CD14-positive monocyte (primary cell): ENCODE measurements at regions not wholly inside any gene's neighbourhood (a gene's known extent, or its start where the extent isn't known, plus 50 kb on each side); places are given as distances from the start of the nearest gene placed in this dataset.

Experiments
- DNase-seq, 3 donors: peaks; one replicate each; pipeline ENCODE4 v3.0.0-alpha.2; 2011 to 2022
- H2AFZ ChIP-seq: 2 replicates; pipeline ENCODE4 v1.6.0; 2012; ENCODE audit warnings: mild to moderate bottlenecking, low read depth, low read length, inconsistent platforms; ENCODE audit not compliant: insufficient read depth, poor library complexity, severe bottlenecking
- H3K27ac ChIP-seq, 2 donors: 1 replicate in 1 of 2; 2 replicates in 1 of 2; pipeline ENCODE4 v1.5.1; 2012 to 2013; ENCODE audit warnings: low read length in 2 of 2, control low read depth in 1 of 2, inconsistent platforms in 1 of 2, low read depth in 1 of 2, mild to moderate bottlenecking in 1 of 2
- H3K27me3 ChIP-seq, 2 donors: one replicate each; pipeline versions ENCODE4 v1.6.0 to v1.6.1; 2011 to 2013; ENCODE audit warnings: low read length in 2 of 2; ENCODE audit not compliant: control insufficient read depth in 2 of 2, insufficient read depth in 2 of 2
- H3K36me3 ChIP-seq, 2 donors: replicated peaks in 1 of 2; 1 replicate in 1 of 2; 2 replicates in 1 of 2; pipeline versions ENCODE4 v1.5.1 to v1.6.1; 2012 to 2013; ENCODE audit warnings: low read length in 2 of 2, control low read depth in 1 of 2, inconsistent platforms in 1 of 2, mild to moderate bottlenecking in 1 of 2; ENCODE audit not compliant: insufficient read depth in 2 of 2, control insufficient read depth in 1 of 2
- H3K4me1 ChIP-seq, 2 donors: 1 replicate in 1 of 2; 2 replicates in 1 of 2; pipeline versions ENCODE4 v1.5.1 to v1.6.1; 2012 to 2013; ENCODE audit warnings: low read length in 2 of 2, control low read depth in 1 of 2, inconsistent platforms in 1 of 2, mild to moderate bottlenecking in 1 of 2, moderate library complexity in 1 of 2; ENCODE audit not compliant: insufficient read depth in 2 of 2, control insufficient read depth in 1 of 2
- H3K4me2 ChIP-seq: replicated peaks from 2 replicates; pipeline ENCODE3; 2012; ENCODE audit warnings: low read length, moderate library complexity, mild to moderate bottlenecking; ENCODE audit not compliant: poor library complexity, severe bottlenecking; ENCODE audit errors: extremely low read depth
- H3K4me3 ChIP-seq, 3 experiments: fragments of 200-600 bp in 1 of 3; sonication (generic) in 1 of 3; replicated peaks in 1 of 3; 1 replicate in 2 of 3; 2 replicates in 1 of 3; pipeline ENCODE4 v1.5.1; 2011 to 2013; ENCODE audit warnings: low read length in 3 of 3, mild to moderate bottlenecking in 3 of 3, control low read depth in 2 of 3, low read depth in 2 of 3, inconsistent platforms in 1 of 3, moderate library complexity in 1 of 3
- H3K79me2 ChIP-seq: 2 replicates; pipeline ENCODE4 v1.6.0; 2012; ENCODE audit warnings: mild to moderate bottlenecking, control low read depth, inconsistent platforms, low read length, moderate library complexity; ENCODE audit not compliant: insufficient read depth
- H3K9ac ChIP-seq: 2 replicates; pipeline ENCODE4 v1.6.0; 2017; ENCODE audit warnings: low read length, mild to moderate bottlenecking; ENCODE audit not compliant: insufficient read depth, poor library complexity, severe bottlenecking
- H3K9me3 ChIP-seq, 2 donors: replicated peaks in 1 of 2; 1 replicate in 1 of 2; 2 replicates in 1 of 2; pipeline versions ENCODE4 v1.5.1 to v1.6.1; 2012 to 2013; ENCODE audit warnings: low read length in 2 of 2, control low read depth in 1 of 2; ENCODE audit not compliant: control insufficient read depth in 1 of 2, insufficient read depth in 1 of 2
- H4K20me1 ChIP-seq: 2 replicates; pipeline ENCODE4 v1.6.0; 2012; ENCODE audit warnings: mild to moderate bottlenecking, low read length, control low read depth, moderate library complexity; ENCODE audit not compliant: insufficient read depth
- H3K27ac Mint-ChIP-seq, 7 donors: one replicate each; pipeline ENCODE4 v1.8.0; 2020; ENCODE audit warnings: mild to moderate bottlenecking in 7 of 7, mixed read lengths in 7 of 7, moderate library complexity in 6 of 7, inconsistent platforms in 2 of 7
- H3K27me3 Mint-ChIP-seq, 3 donors: one replicate each; pipeline ENCODE4 v1.8.0; 2021 to 2022; ENCODE audit warnings: low read depth in 3 of 3, mild to moderate bottlenecking in 3 of 3, mixed read lengths in 3 of 3, moderate library complexity in 3 of 3, inconsistent platforms in 1 of 3
- H3K36me3 Mint-ChIP-seq, 2 donors: one replicate each; pipeline ENCODE4 v1.8.0; 2020; ENCODE audit warnings: mixed read lengths in 2 of 2, inconsistent platforms in 1 of 2, mild to moderate bottlenecking in 1 of 2
- H3K4me1 Mint-ChIP-seq: one replicate; pipeline ENCODE4 v1.8.0; 2020; ENCODE audit warnings: mild to moderate bottlenecking, mixed read lengths
- H3K4me3 Mint-ChIP-seq, 2 donors: one replicate each; pipeline ENCODE4 v1.8.0; 2020; ENCODE audit warnings: mild to moderate bottlenecking in 2 of 2, mixed read lengths in 2 of 2, moderate library complexity in 1 of 2
- H3K9me3 Mint-ChIP-seq, 7 donors: one replicate each; pipeline ENCODE4 v1.8.0; 2020 to 2022; ENCODE audit warnings: mixed read lengths in 7 of 7, mild to moderate bottlenecking in 6 of 7, moderate library complexity in 6 of 7, inconsistent platforms in 2 of 7
- WGBS: methylation state at CpG from one replicate; pipeline ENCODE4 v1.1.5; 2013; ENCODE audit warnings: missing lambda C conversion rate; ENCODE audit not compliant: insufficient coverage; 5-methylcytosine and 5-hydroxymethylcytosine counted together
- intact Hi-C, 2 donors: fragments of 100-400 bp; cut with micrococcal nuclease; formaldehyde crosslinking; loops; one replicate each; pipeline versions ENCODE4 v1.15.0 to v1.15.1; 2023
- TF ChIP-seq, protein P1 (sequence below): fragments of 200-600 bp; IDR thresholded peaks from one replicate; pipeline ENCODE4 v1.8.0; 2022; ENCODE audit warnings: antibody characterized with exemption, mild to moderate bottlenecking

DNA sequence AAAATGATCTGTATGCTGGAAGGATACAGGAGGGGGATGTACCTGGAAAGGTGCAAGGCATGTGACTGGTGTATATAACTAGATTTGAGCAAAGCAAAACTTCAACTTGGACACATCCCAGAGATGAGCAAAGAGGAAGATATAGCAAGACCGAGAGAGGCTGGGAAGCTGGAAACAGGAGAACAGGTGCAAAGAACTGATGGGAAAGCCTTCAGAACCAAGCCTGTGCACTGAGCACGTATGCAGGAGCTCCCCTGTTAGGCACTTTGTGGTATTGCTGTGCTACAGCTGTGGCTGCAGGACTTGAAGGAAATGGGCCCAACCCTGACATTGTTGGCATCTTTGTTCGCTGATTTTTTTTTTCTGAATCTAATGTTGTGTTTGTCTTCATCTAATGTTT, 120.7 kb upstream of the PWP1 start:
- H3K27me3 ChIP-seq, result no peaks in the 10 kb centered on the region
- H3K4me2 ChIP-seq, result no peak overlapping the region
- intact Hi-C loops, result no loop called here
- WGBS, result 49% methylated on average over 2 of the region's 3 CpGs
- H3K9ac ChIP-seq, result no peak overlapping the region
- no peaks in the 10 kb centered on the region for H3K4me1 ChIP-seq
- no peaks in the 10 kb centered on the region for H3K79me2 ChIP-seq
- no peak overlapping the region for H3K4me3 ChIP-seq
- no peaks in the 10 kb centered on the region for H3K9me3 ChIP-seq
- no peak overlapping the region for H2AFZ ChIP-seq
- no peaks in the 10 kb centered on the region for H4K20me1 ChIP-seq
- Mint-ChIP-seq H3K4me3 (no peak overlapping the region), H3K36me3 (no peaks in the 10 kb centered on the region), H3K9me3 (no peaks in the 10 kb centered on the region), H3K27me3 (no peaks in the 10 kb centered on the region), H3K27ac (no peak overlapping the region), H3K4me1 (peaks cover 6% of the 10 kb centered on the region)
- no peak for DNase-seq
- no peak overlapping the region for H3K27ac ChIP-seq
- TF ChIP-seq, protein P1, sequence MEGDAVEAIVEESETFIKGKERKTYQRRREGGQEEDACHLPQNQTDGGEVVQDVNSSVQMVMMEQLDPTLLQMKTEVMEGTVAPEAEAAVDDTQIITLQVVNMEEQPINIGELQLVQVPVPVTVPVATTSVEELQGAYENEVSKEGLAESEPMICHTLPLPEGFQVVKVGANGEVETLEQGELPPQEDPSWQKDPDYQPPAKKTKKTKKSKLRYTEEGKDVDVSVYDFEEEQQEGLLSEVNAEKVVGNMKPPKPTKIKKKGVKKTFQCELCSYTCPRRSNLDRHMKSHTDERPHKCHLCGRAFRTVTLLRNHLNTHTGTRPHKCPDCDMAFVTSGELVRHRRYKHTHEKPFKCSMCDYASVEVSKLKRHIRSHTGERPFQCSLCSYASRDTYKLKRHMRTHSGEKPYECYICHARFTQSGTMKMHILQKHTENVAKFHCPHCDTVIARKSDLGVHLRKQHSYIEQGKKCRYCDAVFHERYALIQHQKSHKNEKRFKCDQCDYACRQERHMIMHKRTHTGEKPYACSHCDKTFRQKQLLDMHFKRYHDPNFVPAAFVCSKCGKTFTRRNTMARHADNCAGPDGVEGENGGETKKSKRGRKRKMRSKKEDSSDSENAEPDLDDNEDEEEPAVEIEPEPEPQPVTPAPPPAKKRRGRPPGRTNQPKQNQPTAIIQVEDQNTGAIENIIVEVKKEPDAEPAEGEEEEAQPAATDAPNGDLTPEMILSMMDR, result no peak
- H3K36me3 ChIP-seq, result no peaks in the 10 kb centered on the region

DNA sequence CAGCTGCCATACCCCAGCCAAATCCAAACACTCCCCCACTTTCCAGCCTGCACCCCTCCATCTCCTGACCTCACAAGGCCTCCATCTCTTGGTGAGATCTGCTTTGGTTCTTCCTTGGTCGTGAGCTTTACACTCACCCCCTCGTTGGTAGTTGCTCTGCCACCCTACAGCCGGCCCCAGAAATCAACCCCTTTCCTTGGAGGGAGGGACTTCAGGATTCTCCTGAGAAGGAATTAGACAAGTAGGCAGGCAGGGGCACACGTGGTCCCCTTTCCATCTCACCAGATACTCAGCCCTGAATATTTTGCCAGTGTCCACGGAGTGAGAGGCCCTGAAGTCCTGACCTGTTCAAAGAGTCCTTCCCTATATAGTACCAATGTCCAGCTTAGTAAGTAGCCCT, 120.0 kb upstream of the PWP1 start:
- 95% methylated on average over 3 of the region's 5 CpGs for WGBS
- H3K27me3 Mint-ChIP-seq, result no peaks in the 10 kb centered on the region

More for the DNA sequence above, 120.0 kb upstream of the PWP1 start:
- Histone ChIP-seq H3K4me1 (no peaks in the 10 kb centered on the region), H3K79me2 (no peaks in the 10 kb centered on the region), H3K36me3 (no peaks in the 10 kb centered on the region), H3K27ac (no peak overlapping the region), H3K4me2 (no peak overlapping the region), H3K4me3 (no peak overlapping the region), H3K9ac (no peak overlapping the region), H3K27me3 (no peaks in the 10 kb centered on the region), H4K20me1 (no peaks in the 10 kb centered on the region), H3K9me3 (no peaks in the 10 kb centered on the region), H2AFZ (no peak overlapping the region)
- peaks cover 6% of the 10 kb centered on the region for H3K4me1 Mint-ChIP-seq
- H3K27ac Mint-ChIP-seq, result no peak overlapping the region
- no peaks in the 10 kb centered on the region for H3K36me3 Mint-ChIP-seq
- no peak for DNase-seq
- no peak overlapping the region for H3K4me3 Mint-ChIP-seq
- H3K9me3 Mint-ChIP-seq, result no peaks in the 10 kb centered on the region
- TF ChIP-seq, protein P1, result no peak
- intact Hi-C loops, result no loop called here
